ENCODE measurements at regions not wholly inside any gene's neighbourhood (a gene's known extent, or its start where the extent isn't known, plus 50 kb on each side); places are given as distances from the start of the nearest gene placed in this dataset.

DNA sequence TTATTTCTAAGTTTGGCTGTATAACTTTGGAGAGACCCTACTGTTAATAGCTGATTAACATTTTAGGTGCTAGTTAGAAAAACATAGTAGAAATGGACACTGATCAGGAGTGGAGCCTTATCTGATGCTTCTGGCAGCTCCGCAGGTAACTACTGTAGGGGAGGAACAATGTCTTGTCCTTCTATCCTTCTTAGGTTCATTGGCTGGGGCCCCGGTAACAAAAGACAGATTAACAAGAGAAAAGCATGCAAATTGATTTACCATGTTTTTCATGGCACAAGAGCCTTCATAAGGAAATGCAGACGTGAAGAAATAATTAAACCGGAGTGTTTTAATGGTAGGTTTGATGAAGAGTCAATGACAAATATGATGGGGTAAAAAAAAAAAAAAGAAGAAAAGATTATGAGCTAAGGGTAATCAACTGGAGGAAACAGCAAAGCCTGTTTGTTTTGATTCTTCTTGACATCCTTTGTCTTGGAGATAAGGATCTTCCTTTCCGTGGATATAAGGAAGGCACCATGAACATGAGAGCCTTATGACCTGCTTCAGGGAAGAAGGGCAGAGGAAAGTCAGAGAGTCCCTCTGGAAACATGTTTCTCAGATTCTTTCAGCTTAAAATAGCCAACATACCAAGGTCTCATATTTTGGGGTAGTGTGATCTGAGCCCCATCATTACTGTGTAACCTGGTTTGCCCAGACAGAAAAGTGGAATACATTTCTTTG is 62.4 kb upstream of the GCFC2 start:
- TF ChIP-seq, protein P1, sequence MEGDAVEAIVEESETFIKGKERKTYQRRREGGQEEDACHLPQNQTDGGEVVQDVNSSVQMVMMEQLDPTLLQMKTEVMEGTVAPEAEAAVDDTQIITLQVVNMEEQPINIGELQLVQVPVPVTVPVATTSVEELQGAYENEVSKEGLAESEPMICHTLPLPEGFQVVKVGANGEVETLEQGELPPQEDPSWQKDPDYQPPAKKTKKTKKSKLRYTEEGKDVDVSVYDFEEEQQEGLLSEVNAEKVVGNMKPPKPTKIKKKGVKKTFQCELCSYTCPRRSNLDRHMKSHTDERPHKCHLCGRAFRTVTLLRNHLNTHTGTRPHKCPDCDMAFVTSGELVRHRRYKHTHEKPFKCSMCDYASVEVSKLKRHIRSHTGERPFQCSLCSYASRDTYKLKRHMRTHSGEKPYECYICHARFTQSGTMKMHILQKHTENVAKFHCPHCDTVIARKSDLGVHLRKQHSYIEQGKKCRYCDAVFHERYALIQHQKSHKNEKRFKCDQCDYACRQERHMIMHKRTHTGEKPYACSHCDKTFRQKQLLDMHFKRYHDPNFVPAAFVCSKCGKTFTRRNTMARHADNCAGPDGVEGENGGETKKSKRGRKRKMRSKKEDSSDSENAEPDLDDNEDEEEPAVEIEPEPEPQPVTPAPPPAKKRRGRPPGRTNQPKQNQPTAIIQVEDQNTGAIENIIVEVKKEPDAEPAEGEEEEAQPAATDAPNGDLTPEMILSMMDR (IDR thresholded peaks at IDR 0.05; ENCODE audit: low read depth, low read length, poor library complexity, severe bottlenecking), result no peak
- TF ChIP-seq EZH2phosphoT487 (IDR thresholded peaks at IDR 0.05; ENCODE audit: borderline replicate concordance, low read length), result no peak
